Stimulated activated CD4-positive, alpha-beta T cell treated with anti-CD3 and anti-CD28 coated beads, Interleukin-2, amount 100 ng/mL, for 48 hours (primary cell): ENCODE measurements at regions not wholly inside any gene's neighbourhood (a gene's known extent, or its start where the extent isn't known, plus 50 kb on each side); places are given as distances from the start of the nearest gene placed in this dataset.
"Not testable (repeated sequence)": the region's sequence is repeated elsewhere in the genome, so short reads cannot be mapped to it uniquely, and the experiment has no call there.

Experiments
- DNase-seq, 2 donors: peaks; one replicate each; pipeline ENCODE4 v3.0.0-alpha.2; 2020

DNA sequence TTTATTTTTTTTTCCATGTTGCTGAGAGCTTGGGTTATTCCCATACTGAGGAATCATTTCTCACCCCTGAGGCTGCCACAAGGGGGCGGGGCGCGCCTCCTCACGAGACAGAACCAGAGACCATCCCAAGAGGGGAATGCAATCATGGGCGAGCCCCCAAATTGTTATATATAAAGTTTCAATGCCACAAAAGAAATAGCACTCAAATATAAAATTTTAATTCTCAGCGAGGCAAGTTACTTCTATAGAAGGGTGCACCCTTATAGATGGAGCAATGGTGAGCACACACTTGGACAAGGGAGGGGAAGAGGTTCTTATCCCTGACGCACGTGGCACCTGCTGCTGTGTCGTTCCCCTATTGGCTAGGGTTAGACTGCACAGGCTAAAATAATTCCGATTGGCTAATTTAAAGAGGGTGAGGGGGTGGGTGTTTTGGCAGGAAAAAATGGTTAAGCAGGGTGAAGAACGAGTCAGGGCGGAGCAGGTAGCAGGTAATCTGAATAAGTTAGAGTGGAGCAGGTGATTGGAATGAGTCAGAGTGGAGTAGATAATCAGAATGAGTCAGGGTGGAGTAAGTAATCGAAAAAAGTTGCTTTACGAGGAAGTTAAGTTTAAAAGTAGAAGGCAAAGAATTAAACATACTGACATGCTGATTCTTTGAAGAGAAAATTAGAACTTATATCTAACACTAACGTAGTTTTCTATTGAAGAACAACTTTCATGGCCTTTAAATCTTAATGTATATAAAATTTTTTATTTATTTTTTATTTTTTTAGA, 177.5 kb downstream of the MTCL1 start:
- DNase-seq, result no peak

DNA sequence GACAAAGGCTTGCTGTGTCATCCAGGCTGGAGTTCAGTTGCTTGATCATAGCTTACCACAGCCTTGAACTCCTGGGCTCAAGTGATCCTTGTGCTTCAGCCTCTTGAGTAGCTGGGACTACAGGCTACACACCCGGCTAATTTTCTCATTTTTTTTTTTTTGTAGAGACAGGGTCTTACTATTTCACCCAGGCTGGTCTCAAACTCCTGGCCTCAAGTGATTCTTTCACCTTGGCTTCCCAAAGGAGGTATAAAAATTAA, 178.0 kb downstream of the MTCL1 start:
- DNase-seq, result no peak

DNA sequence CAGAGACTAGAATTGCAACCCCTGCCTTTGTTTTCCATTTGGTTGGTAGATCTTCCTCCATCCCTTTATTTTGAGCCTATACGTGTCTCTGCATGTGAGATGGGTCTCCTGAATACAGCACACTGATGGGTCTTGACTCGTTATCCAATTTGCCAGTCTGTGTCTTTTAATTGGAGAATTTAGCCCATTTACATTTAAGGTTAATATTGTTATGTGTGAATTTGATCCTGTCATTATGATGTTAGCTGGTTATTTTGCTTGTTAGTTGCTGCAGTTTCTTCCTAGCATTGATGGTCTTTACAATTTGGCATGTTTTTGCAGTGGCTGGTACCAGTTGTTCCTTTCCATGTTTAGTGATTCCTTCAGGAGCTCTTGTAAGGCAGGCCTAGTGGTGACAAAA, 182.5 kb downstream of the MTCL1 start:
- DNase-seq, result not testable (repeated sequence)

DNA sequence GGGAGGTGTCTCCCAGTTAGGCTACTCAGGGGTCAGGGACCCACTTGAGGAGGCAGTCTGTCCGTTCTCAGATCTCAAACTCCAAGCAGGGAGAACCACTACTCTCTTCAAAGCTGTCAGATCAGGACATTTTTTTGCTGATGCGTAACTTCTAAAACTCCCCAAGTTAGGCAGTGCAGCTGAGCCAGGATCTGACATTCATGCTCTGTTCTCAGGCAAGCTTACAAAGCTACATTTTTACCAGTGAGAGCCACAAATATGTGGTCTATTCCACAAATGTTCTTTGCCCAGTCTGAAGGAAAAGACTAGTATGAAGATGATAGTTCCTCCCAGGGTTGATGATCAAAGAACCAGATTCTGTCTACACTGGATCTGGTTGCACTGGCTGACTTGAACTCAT, 184.1 kb downstream of the MTCL1 start:
- DNase-seq, result no peak

DNA sequence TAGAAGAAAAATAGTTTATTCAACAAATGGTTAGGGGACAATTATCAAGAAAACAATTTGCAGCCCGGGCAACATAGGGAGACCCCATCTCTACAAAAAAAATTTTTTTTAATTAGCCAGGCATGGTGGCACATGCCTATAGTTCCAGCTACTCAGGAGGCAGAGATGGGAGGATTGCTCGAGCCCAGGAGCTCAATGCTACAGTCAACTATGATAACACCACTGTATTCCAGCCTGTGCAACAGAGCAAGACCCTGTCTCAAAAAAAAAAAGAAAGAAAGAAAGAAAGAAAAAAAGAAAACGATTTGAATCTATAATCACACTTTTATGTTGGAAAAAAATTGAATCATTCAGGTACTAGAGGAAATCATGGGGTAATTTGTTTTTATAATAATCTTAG, 185.1 kb downstream of the MTCL1 start:
- not testable (repeated sequence) for DNase-seq

GRCh38 chr18:8890957-8891464, 185.7 kb downstream of the MTCL1 start:
- no peak for DNase-seq

DNA sequence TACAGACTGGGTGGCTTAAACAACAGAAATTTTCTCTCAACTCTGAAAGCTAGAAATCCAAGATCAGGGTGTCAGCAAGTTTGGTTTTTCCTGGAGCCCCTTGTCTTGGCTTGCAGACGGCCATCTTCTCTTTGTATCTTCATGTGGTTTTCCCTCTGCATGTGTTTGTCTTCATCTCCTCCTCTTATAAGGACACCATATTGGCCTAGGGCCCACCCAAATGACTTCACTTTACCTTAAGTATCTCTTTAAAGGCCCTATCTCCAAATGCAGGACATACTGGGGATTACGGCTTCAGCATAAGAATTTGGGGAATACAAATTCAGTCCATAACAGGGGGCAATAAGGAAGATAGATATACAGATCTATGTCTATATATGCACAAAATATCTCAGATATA, 187.9 kb downstream of the MTCL1 start:
- DNase-seq, result no peak

DNA sequence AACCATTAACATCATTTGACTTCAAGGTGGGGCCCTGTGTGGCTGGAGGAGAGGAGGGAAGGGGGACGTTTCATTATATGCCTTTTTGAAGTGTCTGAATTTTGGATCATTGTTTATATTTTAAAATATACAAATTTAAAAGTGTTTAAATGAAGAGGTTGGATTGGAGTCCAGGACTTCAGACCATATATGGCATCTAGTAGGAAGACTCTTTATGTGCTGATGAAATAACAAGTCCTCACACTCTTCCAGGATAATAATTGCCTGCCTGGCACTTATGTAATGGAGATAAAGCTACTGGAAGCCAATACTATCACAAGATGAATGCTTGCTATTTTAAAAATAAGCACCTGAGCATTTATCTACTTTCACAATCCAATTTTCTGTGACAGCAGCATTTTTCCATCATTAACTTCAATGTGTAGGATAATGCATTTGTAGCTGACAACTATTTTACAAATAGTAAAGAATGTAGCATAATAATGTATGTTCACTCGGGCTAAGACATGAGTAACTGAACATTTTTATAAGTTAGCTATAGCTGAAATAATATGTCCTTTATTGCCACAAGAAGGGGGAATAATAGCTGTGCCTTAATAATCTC, 188.4 kb downstream of the MTCL1 start:
- DNase-seq, result no peak

DNA sequence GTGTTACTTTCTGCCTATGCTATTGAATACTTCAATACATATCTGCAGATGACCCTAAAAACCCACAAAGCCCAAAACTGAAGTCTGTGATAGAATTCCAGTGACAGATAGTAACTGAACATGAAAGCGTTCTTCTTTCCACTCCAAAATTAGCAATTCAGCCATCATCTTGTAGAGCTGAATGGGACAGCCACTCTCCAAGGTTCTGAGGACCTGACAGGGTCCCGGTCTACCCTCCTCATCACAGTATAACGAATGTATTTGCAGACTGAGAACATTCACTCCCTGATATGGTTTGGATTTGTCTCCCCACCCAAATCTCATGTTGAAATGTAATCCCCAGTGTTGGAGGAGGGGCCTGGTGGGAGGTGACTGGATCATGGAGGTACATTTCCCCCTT, 189.5 kb downstream of the MTCL1 start:
- no peak for DNase-seq

DNA sequence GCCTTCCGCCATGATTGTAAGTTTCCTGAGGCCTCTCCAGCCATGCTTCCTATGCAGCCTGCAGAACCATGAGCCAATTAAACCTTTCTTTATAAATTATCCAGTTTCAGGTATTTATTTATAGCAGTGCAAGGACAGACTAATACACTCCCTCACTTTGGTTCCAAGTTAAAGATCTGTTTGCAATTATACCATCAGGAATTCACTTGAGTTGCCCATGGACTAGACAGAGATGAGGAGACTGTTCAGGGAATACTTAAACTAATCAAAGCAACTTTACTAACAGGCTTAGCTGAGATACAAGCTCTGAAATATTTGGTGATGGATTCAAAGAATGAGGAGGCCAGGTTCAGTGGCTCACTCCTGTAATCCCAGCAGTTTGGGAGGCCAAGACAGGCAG, 190.0 kb downstream of the MTCL1 start:
- no peak for DNase-seq

GRCh38 chr18:8895987-8896619, 190.7 kb downstream of the MTCL1 start:
- DNase-seq, result no peak

- DNase-seq, result no peak
Measured at GRCh38 chr18:8899000-8899399, 193.6 kb downstream of the MTCL1 start.

DNA sequence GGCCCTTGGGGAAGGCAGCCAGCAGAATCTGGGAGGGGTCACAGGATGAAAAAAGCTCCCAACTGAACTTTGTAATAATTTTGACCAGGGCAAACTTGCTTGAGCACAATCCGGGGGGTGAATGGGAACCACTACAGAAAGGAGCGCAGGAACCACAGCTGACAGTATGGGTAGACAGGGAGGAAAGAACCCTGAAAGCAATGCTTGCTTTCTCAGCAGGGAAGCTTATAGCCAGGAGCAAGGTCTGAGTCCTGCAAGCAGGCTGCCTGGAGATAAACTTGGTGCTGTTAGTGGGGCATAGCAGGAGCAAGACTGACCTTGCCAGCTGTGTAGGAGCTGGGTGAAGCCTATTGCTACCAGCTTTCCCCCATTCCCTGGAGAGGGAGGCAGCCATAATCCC, 195.2 kb downstream of the MTCL1 start:
- no peak for DNase-seq

DNA sequence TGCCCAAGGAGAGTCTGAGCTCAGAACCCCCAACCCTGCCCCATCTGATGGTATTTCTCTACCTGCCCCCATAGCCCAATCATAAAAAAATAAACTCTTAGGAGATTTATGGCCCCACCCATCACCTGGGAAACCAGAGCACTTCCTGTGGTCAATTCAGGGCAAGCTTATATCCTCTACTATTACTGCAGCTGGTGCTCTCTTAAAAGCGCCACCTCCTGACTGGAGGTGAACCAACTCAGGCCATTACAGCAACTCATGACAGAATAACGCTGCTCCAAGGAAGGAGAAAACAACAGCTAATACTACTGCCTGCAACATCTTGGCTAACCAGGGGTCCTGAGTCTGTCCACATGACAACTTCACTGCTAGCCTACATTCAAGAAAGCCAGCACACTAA, 195.7 kb downstream of the MTCL1 start:
- no peak for DNase-seq

DNA sequence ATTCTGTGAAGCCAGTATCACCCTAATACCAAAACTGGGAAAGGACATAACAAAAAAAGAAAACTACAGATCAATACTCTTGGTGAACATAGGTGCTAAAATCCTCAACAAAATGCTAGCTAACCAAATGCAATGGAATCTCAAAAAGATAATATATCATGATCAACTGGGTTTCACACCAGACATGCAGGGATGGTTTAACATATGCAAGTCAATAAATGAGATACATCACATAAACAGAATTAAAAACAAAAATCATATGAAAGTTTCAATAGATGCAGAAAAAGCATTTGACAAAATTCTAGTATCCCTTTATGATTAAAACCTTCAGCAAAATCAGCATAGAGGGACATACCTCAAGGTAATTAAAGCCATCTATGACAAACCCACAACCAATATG, 198.2 kb upstream of the NDUFV2 start:
- DNase-seq, result no peak

- DNase-seq, result no peak
Measured at GRCh38 chr18:8908792-8909510, 193.5 kb upstream of the NDUFV2 start.

GRCh38 chr18:8910186-8910822, 192.2 kb upstream of the NDUFV2 start:
- no peak for DNase-seq

DNA sequence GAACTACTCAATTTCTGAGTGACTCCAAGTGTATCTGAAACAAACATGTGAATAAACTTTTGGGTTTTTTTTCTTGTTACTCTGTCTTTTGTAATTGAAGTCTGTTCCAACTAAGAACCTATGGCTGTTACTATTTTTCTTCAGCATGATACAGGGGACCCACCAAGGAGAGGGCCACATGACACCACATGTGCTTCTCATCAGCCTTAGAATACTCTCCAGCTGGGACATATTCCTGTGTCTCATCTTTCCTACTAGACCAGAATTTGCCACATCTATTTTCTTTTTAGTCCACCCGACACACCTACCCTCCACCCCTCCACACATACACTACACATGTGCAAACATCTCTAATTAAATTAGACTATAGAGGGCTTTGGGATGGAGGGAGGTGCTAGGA, 191.7 kb upstream of the NDUFV2 start:
- DNase-seq, result no peak

DNA sequence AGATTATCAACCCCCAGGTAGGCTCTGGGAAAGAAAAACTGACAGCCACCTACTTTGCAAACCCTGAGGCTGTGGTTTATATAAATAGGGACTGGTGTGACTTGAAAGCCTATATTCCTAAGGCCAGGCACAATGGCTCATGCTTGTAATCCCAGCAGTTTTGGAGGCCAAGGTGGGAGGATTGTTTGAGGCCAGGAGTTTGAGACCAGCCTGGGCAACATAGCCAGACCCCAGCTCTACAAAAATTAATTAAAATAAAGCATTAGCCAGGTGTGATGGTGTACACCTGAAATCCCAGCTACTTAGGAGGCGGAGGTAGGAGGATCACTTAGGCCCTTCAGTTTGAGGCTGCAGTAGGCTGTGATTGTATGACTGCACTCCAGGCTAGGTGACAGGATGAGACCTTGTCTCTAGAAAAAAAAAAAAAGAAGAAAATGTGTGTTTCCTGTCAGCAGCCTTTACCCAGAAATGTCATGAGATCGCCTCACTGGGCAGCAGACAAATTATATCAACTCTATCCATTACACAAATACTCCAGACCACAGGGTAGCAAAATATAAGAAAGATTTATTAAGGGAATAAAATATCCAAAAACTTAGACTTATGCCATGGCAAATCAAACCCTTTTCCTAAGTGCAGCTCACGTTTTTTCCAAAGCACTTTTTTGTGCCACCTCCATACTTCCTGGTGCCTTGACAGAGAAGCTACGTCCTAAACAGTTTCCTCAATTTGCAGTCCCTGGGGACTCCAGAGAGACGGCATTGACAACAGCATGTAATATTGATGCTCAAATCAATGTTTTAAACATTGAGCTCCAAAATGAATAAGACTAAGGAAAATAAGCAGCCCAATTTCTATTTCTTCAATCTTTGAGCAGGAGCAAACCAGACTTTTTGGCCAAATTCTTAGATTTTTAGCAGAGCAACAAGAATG, 190.8 kb upstream of the NDUFV2 start:
- DNase-seq, result no peak

GRCh38 chr18:8912348-8913326, 189.9 kb upstream of the NDUFV2 start:
- no peak for DNase-seq
